Smooth muscle cell (in vitro differentiated cells): ENCODE measurements at regions not wholly inside any gene's neighbourhood (a gene's known extent, or its start where the extent isn't known, plus 50 kb on each side); places are given as distances from the start of the nearest gene placed in this dataset.

Experiments
- DNase-seq: peaks from one replicate; lab custom pipeline; 2025; ENCODE audit not compliant: unreplicated experiment; lab: John Stamatoyannopoulos, UW
- H2AFZ ChIP-seq: fragments of 200-600 bp; sonication (generic); 2 replicates; pipeline ENCODE4 v1.6.0; 2016; ENCODE audit warnings: antibody characterized with exemption, low read depth, mild to moderate bottlenecking
- H3F3A ChIP-seq: fragments of 200-600 bp; sonication (generic); 2 replicates; pipeline ENCODE4 v1.6.0; 2017; ENCODE audit warnings: antibody characterized with exemption, low read depth
- H3K27ac ChIP-seq: fragments of 200-600 bp; sonication (generic); 2 replicates; pipeline ENCODE4 v1.5.1; 2016; ENCODE audit warnings: low read depth, mild to moderate bottlenecking
- H3K27me3 ChIP-seq: fragments of 200-600 bp; sonication (generic); 2 replicates; pipeline ENCODE4 v1.6.1; 2016; ENCODE audit warnings: low read depth, mild to moderate bottlenecking
- H3K36me3 ChIP-seq: fragments of 200-600 bp; sonication (generic); 2 replicates; pipeline ENCODE4 v1.5.1; 2016; ENCODE audit warnings: low read depth
- H3K4me1 ChIP-seq: fragments of 200-600 bp; sonication (generic); 2 replicates; pipeline ENCODE4 v1.5.1; 2016; ENCODE audit warnings: low read depth
- H3K4me2 ChIP-seq: fragments of 200-600 bp; sonication (generic); 2 replicates; pipeline ENCODE4 v1.6.0; 2016; ENCODE audit warnings: mild to moderate bottlenecking
- H3K4me3 ChIP-seq: fragments of 200-600 bp; sonication (generic); 2 replicates; pipeline ENCODE4 v1.5.1; 2016; ENCODE audit warnings: mild to moderate bottlenecking
- H3K79me2 ChIP-seq: fragments of 200-600 bp; sonication (generic); 2 replicates; pipeline ENCODE4 v1.6.0; 2016; ENCODE audit warnings: low read depth, mild to moderate bottlenecking
- H3K9ac ChIP-seq: fragments of 200-600 bp; sonication (generic); 2 replicates; pipeline ENCODE4 v1.6.0; 2016; ENCODE audit warnings: low read depth
- H3K9me3 ChIP-seq: fragments of 200-600 bp; sonication (generic); replicated peaks from 2 replicates; pipeline ENCODE4 v1.5.1; 2016; ENCODE audit warnings: low read depth
- H4K20me1 ChIP-seq: fragments of 200-600 bp; sonication (generic); 2 replicates; pipeline ENCODE4 v1.6.0; 2016; ENCODE audit warnings: low read depth
- CTCF ChIP-seq: fragments of 200-600 bp; sonication (generic); IDR thresholded peaks from 2 replicates; pipeline ENCODE4 v1.5.1; 2017; ENCODE audit warnings: borderline replicate concordance, mild to moderate bottlenecking, antibody characterized with exemption; ENCODE audit not compliant: insufficient read depth, poor library complexity, severe bottlenecking
- WGBS: methylation state at CpG from one replicate; pipeline ENCODE4 v1.1.7; 2016; ENCODE audit warnings: low lambda C conversion rate; 5-methylcytosine and 5-hydroxymethylcytosine counted together

DNA sequence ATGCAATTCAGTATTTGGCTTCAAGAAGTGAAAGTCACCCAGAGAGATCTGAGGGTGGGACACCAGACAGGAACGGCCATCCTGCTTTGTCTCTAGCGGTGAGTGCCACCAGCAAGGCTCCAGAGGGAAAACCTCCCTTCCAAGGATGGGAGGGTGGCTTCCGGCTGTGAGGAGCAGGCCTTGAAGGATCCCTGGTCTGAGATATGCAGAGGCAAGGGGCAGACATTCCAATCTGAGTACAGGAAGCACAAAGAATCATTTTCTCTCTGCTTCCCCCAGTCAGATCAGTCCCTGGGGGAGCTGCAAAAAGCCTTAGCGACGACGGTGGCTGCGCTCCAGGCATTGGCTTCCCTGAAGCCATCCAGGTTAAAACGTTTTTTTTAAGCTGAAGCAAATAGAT is 167.4 kb downstream of the TEX36 start:
- H4K20me1 ChIP-seq: no peaks in the 10 kb centered on the region
- no peaks in the 10 kb centered on the region for H3K4me1 ChIP-seq
- H3K36me3 ChIP-seq: no peaks in the 10 kb centered on the region
- no peaks in the 10 kb centered on the region for H3K9me3 ChIP-seq
- no peak for TF ChIP-seq CTCF
- H3K27ac ChIP-seq: no peak overlapping the region
- H3K27me3 ChIP-seq: no peaks in the 10 kb centered on the region
- no peak overlapping the region for H3K4me3 ChIP-seq
- H3K79me2 ChIP-seq: no peaks in the 10 kb centered on the region
- 80% methylated on average over 8 of the region's 8 CpGs for WGBS
- H3K9ac ChIP-seq: no peak overlapping the region
- no peak overlapping the region for H2AFZ ChIP-seq
- no peak for DNase-seq
- H3K4me2 ChIP-seq: no peak overlapping the region
- no peaks in the 10 kb centered on the region for H3F3A ChIP-seq

DNA sequence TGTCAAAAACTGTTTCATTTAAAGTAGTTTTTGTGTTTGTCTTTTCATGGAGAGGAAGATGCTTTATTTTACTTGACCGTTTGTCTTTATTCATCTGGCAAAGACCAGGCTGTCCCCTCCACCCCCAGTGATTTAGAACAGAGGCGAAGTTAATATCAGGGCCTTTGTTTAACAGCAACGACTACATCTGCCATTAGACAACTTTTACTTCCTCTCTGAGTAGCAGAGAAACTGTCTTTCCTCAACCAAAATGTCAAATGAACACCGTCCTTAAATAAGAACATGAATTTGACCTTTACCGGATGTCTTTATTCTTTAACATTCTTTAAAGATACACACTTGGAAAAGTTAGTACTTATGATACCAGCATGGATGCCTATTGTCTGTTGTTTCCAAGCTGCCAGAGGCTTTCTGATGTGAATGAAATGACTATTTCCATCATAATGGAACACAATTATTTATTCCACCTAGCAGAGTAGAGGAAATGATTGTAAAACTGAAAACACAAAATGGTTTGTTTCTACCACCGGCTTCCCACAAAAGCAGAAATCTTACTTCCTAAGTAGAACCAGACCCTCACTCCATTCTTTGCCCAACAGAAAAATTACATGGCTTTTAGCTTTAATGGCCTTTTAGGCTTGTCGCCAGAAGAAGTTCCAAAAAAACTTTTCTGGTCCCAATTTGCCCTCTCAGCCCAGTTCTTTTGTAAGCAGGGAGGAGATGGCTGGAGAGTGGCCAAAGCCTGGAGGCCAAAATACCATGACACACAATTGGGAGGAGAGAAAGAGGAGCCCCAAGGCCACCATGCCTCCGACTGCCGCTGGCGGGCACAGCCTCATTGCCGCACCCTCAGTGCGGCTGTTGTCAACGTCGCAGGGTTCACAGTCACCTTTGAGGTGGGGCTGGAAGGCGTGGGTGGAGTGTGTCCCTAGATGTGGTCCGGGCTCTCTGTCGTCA is 168.5 kb downstream of the TEX36 start:
- Histone ChIP-seq H3K9me3 (no peaks in the 10 kb centered on the region), H4K20me1 (no peaks in the 10 kb centered on the region), H3K4me3 (no peak overlapping the region), H3K9ac (no peak overlapping the region), H3K4me2 (no peak overlapping the region), H2AFZ (peak overlapping the region; percentile 43), H3K27me3 (no peaks in the 10 kb centered on the region), H3K36me3 (no peaks in the 10 kb centered on the region), H3K27ac (no peak overlapping the region), H3F3A (no peaks in the 10 kb centered on the region), H3K4me1 (no peaks in the 10 kb centered on the region), H3K79me2 (no peaks in the 10 kb centered on the region)
- 81% methylated on average over 17 of the region's 17 CpGs for WGBS
- no peak for DNase-seq
- no peak for TF ChIP-seq CTCF

DNA sequence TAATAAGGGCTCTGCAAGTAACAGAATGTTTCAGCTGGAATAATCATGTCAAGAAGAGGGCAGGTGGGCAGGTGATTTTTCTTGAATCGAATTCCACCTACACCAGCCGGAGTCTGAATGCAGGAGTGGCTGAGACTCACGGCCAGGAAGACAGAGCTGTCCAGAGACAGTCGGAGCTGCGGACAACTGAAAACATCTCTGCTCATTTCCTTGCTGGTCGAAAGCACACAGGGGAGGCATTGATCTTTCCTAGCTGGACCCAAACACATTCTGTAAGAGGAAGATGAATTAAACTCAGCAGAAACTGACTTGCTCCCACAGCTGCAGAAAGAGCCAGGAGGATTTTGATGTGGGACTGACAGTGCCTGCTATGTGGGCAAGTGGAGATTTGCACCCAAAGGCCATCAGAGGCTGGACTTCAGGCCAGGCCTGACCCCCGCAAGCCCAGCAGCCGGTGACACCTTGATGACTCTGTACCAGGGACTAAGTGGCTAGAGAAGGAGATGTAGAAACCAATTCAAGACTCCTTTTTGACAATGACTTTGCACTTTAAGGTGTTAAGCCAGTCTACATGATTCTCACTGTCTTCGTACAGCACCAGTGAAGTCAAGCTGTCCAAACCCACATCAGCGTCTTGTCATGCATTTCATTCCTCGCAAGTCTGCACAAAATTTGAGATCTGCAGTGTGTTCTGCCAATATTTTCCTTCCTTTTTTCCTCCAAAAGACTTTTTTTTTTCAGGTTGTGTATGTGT is 169.4 kb downstream of the TEX36 start:
- Histone ChIP-seq H2AFZ (peak overlapping the region; percentile 43), H3K27me3 (no peaks in the 10 kb centered on the region), H3K4me1 (no peaks in the 10 kb centered on the region), H3K36me3 (no peaks in the 10 kb centered on the region), H3K27ac (no peak overlapping the region), H3F3A (no peaks in the 10 kb centered on the region), H3K4me3 (no peak overlapping the region), H3K4me2 (no peak overlapping the region), H3K9me3 (no peaks in the 10 kb centered on the region), H3K9ac (no peak overlapping the region), H4K20me1 (no peaks in the 10 kb centered on the region), H3K79me2 (no peaks in the 10 kb centered on the region)
- WGBS: 87% methylated on average over 11 of the region's 11 CpGs
- no peak for DNase-seq
- TF ChIP-seq CTCF: no peak
